ENCODE measurements at regions not wholly inside any gene's neighbourhood (a gene's known extent, or its start where the extent isn't known, plus 50 kb on each side); places are given as distances from the start of the nearest gene placed in this dataset.

DNA sequence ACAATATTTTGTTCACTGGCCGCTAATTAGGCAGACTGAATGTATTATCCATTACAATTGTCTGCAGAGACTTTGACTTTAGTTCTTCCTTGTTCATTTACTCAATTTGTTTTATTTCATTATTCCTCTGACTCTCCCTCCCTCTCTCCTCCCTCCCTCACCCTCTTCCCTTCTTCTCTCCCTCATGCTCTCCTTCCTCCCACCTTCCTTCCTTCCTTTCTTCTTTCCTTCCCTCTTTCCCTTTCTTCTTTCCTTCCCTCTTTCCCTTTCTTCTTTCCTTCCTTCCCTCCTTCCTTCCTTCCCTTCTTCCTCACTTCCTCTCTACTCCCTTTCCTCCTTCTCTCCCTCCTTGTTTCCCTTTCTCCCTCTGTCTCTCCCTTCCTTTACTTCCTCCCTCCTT, 1591.0 kb upstream of the SLC10A2 start:
- H3K36me3 ChIP-seq: no peaks in the 10 kb centered on the region
- TF ChIP-seq, protein P1, sequence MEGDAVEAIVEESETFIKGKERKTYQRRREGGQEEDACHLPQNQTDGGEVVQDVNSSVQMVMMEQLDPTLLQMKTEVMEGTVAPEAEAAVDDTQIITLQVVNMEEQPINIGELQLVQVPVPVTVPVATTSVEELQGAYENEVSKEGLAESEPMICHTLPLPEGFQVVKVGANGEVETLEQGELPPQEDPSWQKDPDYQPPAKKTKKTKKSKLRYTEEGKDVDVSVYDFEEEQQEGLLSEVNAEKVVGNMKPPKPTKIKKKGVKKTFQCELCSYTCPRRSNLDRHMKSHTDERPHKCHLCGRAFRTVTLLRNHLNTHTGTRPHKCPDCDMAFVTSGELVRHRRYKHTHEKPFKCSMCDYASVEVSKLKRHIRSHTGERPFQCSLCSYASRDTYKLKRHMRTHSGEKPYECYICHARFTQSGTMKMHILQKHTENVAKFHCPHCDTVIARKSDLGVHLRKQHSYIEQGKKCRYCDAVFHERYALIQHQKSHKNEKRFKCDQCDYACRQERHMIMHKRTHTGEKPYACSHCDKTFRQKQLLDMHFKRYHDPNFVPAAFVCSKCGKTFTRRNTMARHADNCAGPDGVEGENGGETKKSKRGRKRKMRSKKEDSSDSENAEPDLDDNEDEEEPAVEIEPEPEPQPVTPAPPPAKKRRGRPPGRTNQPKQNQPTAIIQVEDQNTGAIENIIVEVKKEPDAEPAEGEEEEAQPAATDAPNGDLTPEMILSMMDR (IDR thresholded peaks at IDR 0.05; ENCODE audit: low read depth, low read length): no peak

DNA sequence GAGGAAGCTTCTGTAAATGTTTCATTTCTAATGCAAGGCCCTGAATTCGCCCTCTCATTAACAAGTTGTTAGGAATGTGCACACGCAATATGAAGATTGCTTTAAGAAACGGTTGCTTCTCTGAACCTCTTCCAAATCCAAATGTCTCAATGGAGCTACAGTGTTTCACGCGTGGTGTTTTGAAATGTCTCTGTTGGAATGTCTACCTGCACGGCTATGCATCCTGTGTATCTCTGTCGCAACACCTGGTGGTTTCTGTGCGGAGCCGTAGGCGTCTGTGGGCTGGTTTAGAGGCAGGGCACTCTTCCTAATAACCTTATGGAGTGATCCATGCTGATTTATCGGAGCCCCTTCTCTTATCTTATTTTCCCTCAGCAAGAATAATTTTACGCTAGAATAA, 1584.2 kb upstream of the SLC10A2 start:
- Histone ChIP-seq H3K9me3 (ENCODE audit: severe bottlenecking) (no peaks in the 10 kb centered on the region), H3K36me3 (no peaks in the 10 kb centered on the region), H3K27me3 (ENCODE audit: insufficient read depth, low read depth, severe bottlenecking) (no peaks in the 10 kb centered on the region), H3K27ac (no peak overlapping the region), H3K4me3 (ENCODE audit: low read depth, low read length) (no peak overlapping the region)
- TF ChIP-seq, protein P1 (IDR thresholded peaks at IDR 0.05; ENCODE audit: low read depth, low read length): no peak
- DNase-seq: no peak

More for the DNA sequence above, 1591.0 kb upstream of the SLC10A2 start:
- no peak for DNase-seq
- no peak overlapping the region for H3K27ac ChIP-seq
- H3K4me3 ChIP-seq (ENCODE audit: low read depth, low read length): no peak overlapping the region
- H3K9me3 ChIP-seq (ENCODE audit: severe bottlenecking): no peaks in the 10 kb centered on the region
- H3K27me3 ChIP-seq (ENCODE audit: insufficient read depth, low read depth, severe bottlenecking): no peaks in the 10 kb centered on the region

DNA sequence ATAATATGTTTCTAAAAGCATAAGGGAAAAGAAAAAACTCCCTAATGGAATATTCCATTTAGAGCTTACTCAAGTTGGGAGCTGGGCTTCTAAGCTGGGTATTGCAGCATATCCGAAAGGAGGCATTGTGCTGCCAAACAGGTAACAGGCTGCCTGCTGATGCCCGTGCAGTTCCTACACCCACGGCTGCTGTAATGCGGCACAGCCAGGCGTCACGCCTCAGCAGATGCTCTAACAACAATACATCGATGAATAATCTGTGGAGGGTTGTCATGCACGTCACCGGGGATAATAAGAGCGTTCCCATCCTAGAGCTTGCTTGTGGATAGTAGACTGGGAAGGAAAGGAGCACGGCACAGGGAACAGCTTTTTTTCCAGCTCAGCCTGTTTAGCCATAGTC, 1582.1 kb upstream of the SLC10A2 start:
- Histone ChIP-seq H3K27me3 (ENCODE audit: insufficient read depth, low read depth, severe bottlenecking) (no peaks in the 10 kb centered on the region), H3K27ac (no peak overlapping the region), H3K9me3 (ENCODE audit: severe bottlenecking) (no peaks in the 10 kb centered on the region), H3K4me3 (ENCODE audit: low read depth, low read length) (no peak overlapping the region), H3K36me3 (no peaks in the 10 kb centered on the region)
- DNase-seq: no peak
- TF ChIP-seq, protein P1 (IDR thresholded peaks at IDR 0.05; ENCODE audit: low read depth, low read length): no peak

DNA sequence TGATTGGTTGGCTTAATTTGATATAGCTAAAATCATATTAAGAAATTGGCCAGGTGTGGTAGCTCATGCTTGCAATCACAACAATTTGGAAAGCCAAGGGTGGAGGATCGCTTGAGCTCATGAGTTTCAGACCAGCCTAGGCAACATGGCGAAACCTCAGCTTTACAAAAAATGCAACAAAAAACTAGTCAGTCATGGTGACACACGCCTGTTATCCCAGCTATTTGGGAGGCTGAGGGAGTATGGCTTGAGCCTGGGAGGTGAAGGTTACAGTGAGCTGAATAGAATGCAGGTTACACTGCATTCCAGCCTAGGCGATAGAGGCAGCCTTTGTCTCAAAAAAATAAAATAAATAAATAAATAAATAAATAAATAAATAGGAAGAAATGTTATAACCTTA, 1579.6 kb upstream of the SLC10A2 start:
- Histone ChIP-seq H3K27ac (no peak overlapping the region), H3K36me3 (no peaks in the 10 kb centered on the region), H3K27me3 (ENCODE audit: insufficient read depth, low read depth, severe bottlenecking) (no peaks in the 10 kb centered on the region), H3K4me3 (ENCODE audit: low read depth, low read length) (no peak overlapping the region), H3K9me3 (ENCODE audit: severe bottlenecking) (no peaks in the 10 kb centered on the region)
- TF ChIP-seq, protein P1 (IDR thresholded peaks at IDR 0.05; ENCODE audit: low read depth, low read length): no peak
- no peak for DNase-seq

DNA sequence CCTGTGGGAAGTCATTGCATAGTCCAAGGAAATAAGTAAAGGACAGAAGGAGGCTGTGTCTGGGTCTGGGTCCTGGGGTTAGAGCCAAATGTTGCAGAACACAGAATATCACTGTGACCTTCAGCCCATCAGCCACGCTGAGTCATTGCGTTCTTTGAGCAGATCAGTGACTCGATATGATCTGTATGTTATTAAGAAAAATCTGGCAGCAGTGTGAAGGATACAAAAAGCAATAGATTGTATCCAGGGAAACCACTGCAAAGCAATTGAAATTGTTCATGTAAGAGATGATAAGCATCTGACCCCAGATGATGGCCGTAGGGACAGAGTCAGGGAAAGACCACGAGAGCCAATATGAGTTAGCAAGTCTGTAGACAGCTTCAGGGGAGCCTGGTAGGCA, 1575.1 kb upstream of the SLC10A2 start:
- H3K27me3 ChIP-seq (ENCODE audit: insufficient read depth, low read depth, severe bottlenecking): no peaks in the 10 kb centered on the region
- no peak for DNase-seq

DNA sequence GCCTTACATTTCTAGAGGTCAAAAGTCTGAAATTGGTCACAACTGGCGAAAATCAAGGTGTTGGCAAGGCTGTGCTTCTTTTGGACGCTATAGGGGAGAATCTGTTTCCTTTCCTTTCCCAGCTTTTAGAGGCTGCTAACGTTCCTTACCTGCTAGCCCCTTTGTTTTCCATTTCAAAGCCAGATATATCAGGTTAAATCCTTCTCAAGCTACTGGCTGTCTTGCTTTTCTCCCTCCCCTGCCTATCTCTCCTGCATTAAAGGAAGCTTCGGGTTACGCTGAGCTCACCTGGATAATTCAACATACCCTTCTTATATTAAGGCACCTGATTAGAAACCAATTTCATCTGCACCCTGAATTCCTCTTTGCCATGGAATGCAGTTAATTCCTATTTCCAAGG, 1569.7 kb upstream of the SLC10A2 start:
- no peaks in the 10 kb centered on the region for H3K9me3 ChIP-seq (ENCODE audit: severe bottlenecking)
- TF ChIP-seq, protein P1 (IDR thresholded peaks at IDR 0.05; ENCODE audit: low read depth, low read length): no peak
- DNase-seq: no peak
- H3K4me3 ChIP-seq (ENCODE audit: low read depth, low read length): no peak overlapping the region
- no peaks in the 10 kb centered on the region for H3K36me3 ChIP-seq
- H3K27ac ChIP-seq: no peak overlapping the region
- H3K27me3 ChIP-seq (ENCODE audit: insufficient read depth, low read depth, severe bottlenecking): no peaks in the 10 kb centered on the region

More for the DNA sequence above, 1575.1 kb upstream of the SLC10A2 start:
- Histone ChIP-seq H3K9me3 (ENCODE audit: severe bottlenecking) (no peaks in the 10 kb centered on the region), H3K4me3 (ENCODE audit: low read depth, low read length) (no peak overlapping the region), H3K27ac (no peak overlapping the region), H3K36me3 (no peaks in the 10 kb centered on the region)
- TF ChIP-seq, protein P1 (IDR thresholded peaks at IDR 0.05; ENCODE audit: low read depth, low read length): no peak
